Mesendoderm (in vitro differentiated cells): ENCODE measurements at regions not wholly inside any gene's neighbourhood (a gene's known extent, or its start where the extent isn't known, plus 50 kb on each side); places are given as distances from the start of the nearest gene placed in this dataset.

ENCODE experiments used
- DNase-seq: peaks from one replicate; pipeline ENCODE4 v3.0.0; 2013
- H2AK5ac ChIP-seq: 2 replicates; pipeline ENCODE4 v1.6.1; 2013; ENCODE audit warnings: low read length, inconsistent platforms
- H2BK120ac ChIP-seq: 2 replicates; pipeline ENCODE4 v1.6.1; 2013; ENCODE audit warnings: low read depth, mild to moderate bottlenecking, low read length, moderate library complexity, mixed read lengths
- H2BK15ac ChIP-seq: replicated peaks from 2 replicates; pipeline ENCODE4 v1.6.1; 2013; ENCODE audit warnings: low read depth, mild to moderate bottlenecking, moderate library complexity
- H2BK5ac ChIP-seq: 2 replicates; pipeline ENCODE4 v1.6.1; 2013; ENCODE audit warnings: low read length, inconsistent platforms
- H3K18ac ChIP-seq: 2 replicates; pipeline ENCODE4 v1.6.1; 2013; ENCODE audit warnings: mild to moderate bottlenecking, low read length, mixed read lengths
- H3K23ac ChIP-seq: one replicate; pipeline ENCODE4 v1.6.1; 2013; ENCODE audit warnings: low read length
- H3K27ac ChIP-seq: 2 replicates; pipeline ENCODE4 v1.5.1; 2013; ENCODE audit warnings: low read depth, mild to moderate bottlenecking, inconsistent platforms, low read length, moderate library complexity
- H3K27me3 ChIP-seq: 2 replicates; pipeline ENCODE4 v1.6.1; 2013; ENCODE audit warnings: low read length, control low read depth, mild to moderate bottlenecking, inconsistent platforms; ENCODE audit not compliant: insufficient read depth, poor library complexity
- H3K36me3 ChIP-seq: 2 replicates; pipeline ENCODE4 v1.6.1; 2013; ENCODE audit warnings: low read length, inconsistent platforms; ENCODE audit not compliant: control insufficient read depth, insufficient read depth
- H3K4ac ChIP-seq: one replicate; pipeline ENCODE4 v1.6.1; 2013; ENCODE audit warnings: low read depth, mild to moderate bottlenecking, low read length, moderate library complexity
- H3K4me1 ChIP-seq: 2 replicates; pipeline ENCODE4 v1.6.1; 2013; ENCODE audit warnings: low read depth, low read length, inconsistent platforms; ENCODE audit not compliant: control insufficient read depth
- H3K4me2 ChIP-seq: 2 replicates; pipeline ENCODE4 v1.6.1; 2013; ENCODE audit warnings: low read length
- H3K4me3 ChIP-seq: 2 replicates; pipeline ENCODE4 v1.5.1; 2013; ENCODE audit warnings: mild to moderate bottlenecking, low read length
- H3K56ac ChIP-seq: one replicate; pipeline ENCODE4 v1.6.1; 2013; ENCODE audit warnings: low read length
- H3K79me1 ChIP-seq: 2 replicates; pipeline ENCODE4 v1.6.1; 2013; ENCODE audit warnings: low read length, inconsistent platforms
- H3K79me2 ChIP-seq: 2 replicates; pipeline ENCODE4 v1.6.1; 2013; ENCODE audit warnings: mild to moderate bottlenecking, low read length; ENCODE audit not compliant: control insufficient read depth, insufficient read depth
- H3K9ac ChIP-seq: 2 replicates; pipeline ENCODE4 v1.6.1; 2013; ENCODE audit warnings: low read length, inconsistent platforms
- H4K5ac ChIP-seq: one replicate; pipeline ENCODE4 v1.6.1; 2013; ENCODE audit warnings: low read length
- H4K8ac ChIP-seq: one replicate; pipeline ENCODE4 v1.6.1; 2013; ENCODE audit warnings: low read depth, mild to moderate bottlenecking, control low read depth, low read length, moderate library complexity
- whole genome bisulfite sequencing: extraction: QIAGEN DNeasy Blood & Tissue Kit; methylation state at CpG from one replicate; pipeline ENCODE4 v1.1.7; 2013; ENCODE audit warnings: low lambda C conversion rate, missing lambda C conversion rate; ENCODE audit not compliant: insufficient coverage; ENCODE audit errors: extremely low coverage; 5-methylcytosine and 5-hydroxymethylcytosine counted together

- H2BK5ac ChIP-seq: no peak overlapping the region
- no peak overlapping the region for H3K23ac ChIP-seq
- no peaks in the 10 kb centered on the region for H3K4me1 ChIP-seq
- no peaks in the 10 kb centered on the region for H3K79me1 ChIP-seq
- H4K8ac ChIP-seq: no peak overlapping the region
- H3K36me3 ChIP-seq: no peaks in the 10 kb centered on the region
- no peaks in the 10 kb centered on the region for H3K79me2 ChIP-seq
- H3K27me3 ChIP-seq: no peaks in the 10 kb centered on the region
- H3K4me2 ChIP-seq: no peak overlapping the region
- H3K27ac ChIP-seq: no peak overlapping the region
- H2AK5ac ChIP-seq: no peak overlapping the region
- DNase-seq: no peak
- no peak overlapping the region for H3K4ac ChIP-seq
- no peak overlapping the region for H3K4me3 ChIP-seq
- H2BK15ac ChIP-seq: no peak overlapping the region
- H3K9ac ChIP-seq: no peak overlapping the region
- H3K18ac ChIP-seq: no peak overlapping the region
- WGBS: no CpG with 5 or more reads among the region's 2 CpGs
- H2BK120ac ChIP-seq: no peak overlapping the region
- H4K5ac ChIP-seq: no peak overlapping the region
- no peak overlapping the region for H3K56ac ChIP-seq
Observed at GRCh38 chr10:28776519-28776918, 99.2 kb downstream of the BAMBI start.

- no peak overlapping the region for H3K4me2 ChIP-seq
- H3K4me3 ChIP-seq: no peak overlapping the region
- H3K27me3 ChIP-seq: no peaks in the 10 kb centered on the region
- H3K4me1 ChIP-seq: no peaks in the 10 kb centered on the region
- no peak overlapping the region for H3K18ac ChIP-seq
- WGBS: no CpG with 5 or more reads among the region's 2 CpGs
- no peak overlapping the region for H4K8ac ChIP-seq
- no peak overlapping the region for H4K5ac ChIP-seq
- no peak overlapping the region for H3K23ac ChIP-seq
- no peak for DNase-seq
- no peak overlapping the region for H2BK15ac ChIP-seq
- H2AK5ac ChIP-seq: no peak overlapping the region
- no peaks in the 10 kb centered on the region for H3K36me3 ChIP-seq
- H3K4ac ChIP-seq: no peak overlapping the region
- H3K56ac ChIP-seq: no peak overlapping the region
- no peak overlapping the region for H2BK120ac ChIP-seq
- no peak overlapping the region for H2BK5ac ChIP-seq
- H3K79me1 ChIP-seq: no peaks in the 10 kb centered on the region
- no peak overlapping the region for H3K27ac ChIP-seq
- no peak overlapping the region for H3K9ac ChIP-seq
- H3K79me2 ChIP-seq: no peaks in the 10 kb centered on the region
Observed at GRCh38 chr10:28777911-28778310, 100.6 kb downstream of the BAMBI start.

- no peak overlapping the region for H3K23ac ChIP-seq
- no peak overlapping the region for H3K4ac ChIP-seq
- no peak overlapping the region for H3K27ac ChIP-seq
- H2AK5ac ChIP-seq: no peak overlapping the region
- no peak overlapping the region for H3K18ac ChIP-seq
- WGBS: no CpG with 5 or more reads among the region's 2 CpGs
- H3K56ac ChIP-seq: no peak overlapping the region
- no peaks in the 10 kb centered on the region for H3K79me1 ChIP-seq
- no peak overlapping the region for H2BK15ac ChIP-seq
- H2BK120ac ChIP-seq: no peak overlapping the region
- H3K79me2 ChIP-seq: no peaks in the 10 kb centered on the region
- H4K5ac ChIP-seq: no peak overlapping the region
- H3K4me3 ChIP-seq: no peak overlapping the region
- no peaks in the 10 kb centered on the region for H3K36me3 ChIP-seq
- H3K9ac ChIP-seq: no peak overlapping the region
- H3K27me3 ChIP-seq: no peaks in the 10 kb centered on the region
- no peak overlapping the region for H2BK5ac ChIP-seq
- no peak for DNase-seq
- H3K4me1 ChIP-seq: no peaks in the 10 kb centered on the region
- H3K4me2 ChIP-seq: no peak overlapping the region
- H4K8ac ChIP-seq: no peak overlapping the region
Observed at GRCh38 chr10:28778524-28778923, 101.2 kb downstream of the BAMBI start.

GRCh38 chr10:28781296-28781695 is 104.0 kb downstream of the BAMBI start:
- Histone ChIP-seq H4K5ac (no peak overlapping the region), H2AK5ac (no peak overlapping the region), H3K36me3 (no peaks in the 10 kb centered on the region), H3K27me3 (no peaks in the 10 kb centered on the region), H3K56ac (no peak overlapping the region), H3K18ac (no peak overlapping the region), H3K27ac (no peak overlapping the region), H3K4ac (no peak overlapping the region), H3K4me3 (no peak overlapping the region), H3K23ac (no peak overlapping the region), H2BK120ac (no peak overlapping the region), H3K4me1 (peaks cover 8% of the 10 kb centered on the region), H2BK5ac (no peak overlapping the region), H4K8ac (no peak overlapping the region), H2BK15ac (no peak overlapping the region), H3K79me2 (no peaks in the 10 kb centered on the region), H3K79me1 (no peaks in the 10 kb centered on the region), H3K4me2 (no peak overlapping the region), H3K9ac (no peak overlapping the region)
- DNase-seq: no peak
- WGBS: no CpG with 5 or more reads among the region's 5 CpGs

- no peak overlapping the region for H3K4me3 ChIP-seq
- H3K4ac ChIP-seq: no peak overlapping the region
- H2AK5ac ChIP-seq: no peak overlapping the region
- no peak overlapping the region for H3K4me2 ChIP-seq
- no CpG with 5 or more reads among the region's 5 CpGs for WGBS
- H4K5ac ChIP-seq: no peak overlapping the region
- no peak overlapping the region for H3K9ac ChIP-seq
- no peak overlapping the region for H3K18ac ChIP-seq
- H3K36me3 ChIP-seq: no peaks in the 10 kb centered on the region
- no peak overlapping the region for H4K8ac ChIP-seq
- no peak overlapping the region for H3K56ac ChIP-seq
- H3K4me1 ChIP-seq: peaks cover 8% of the 10 kb centered on the region
- H3K27ac ChIP-seq: no peak overlapping the region
- H2BK5ac ChIP-seq: no peak overlapping the region
- DNase-seq: peak; percentile 73
- H2BK120ac ChIP-seq: no peak overlapping the region
- H2BK15ac ChIP-seq: no peak overlapping the region
- no peaks in the 10 kb centered on the region for H3K79me1 ChIP-seq
- no peak overlapping the region for H3K23ac ChIP-seq
- H3K27me3 ChIP-seq: no peaks in the 10 kb centered on the region
- no peaks in the 10 kb centered on the region for H3K79me2 ChIP-seq
Observed at GRCh38 chr10:28783087-28783486, 105.8 kb downstream of the BAMBI start.

GRCh38 chr10:28785018-28785417 is 107.7 kb downstream of the BAMBI start:
- no CpG with 5 or more reads among the region's 5 CpGs for WGBS
- Histone ChIP-seq H3K56ac (no peak overlapping the region), H2BK120ac (no peak overlapping the region), H3K4me1 (peaks cover 8% of the 10 kb centered on the region), H3K36me3 (no peaks in the 10 kb centered on the region), H3K79me2 (no peaks in the 10 kb centered on the region), H2BK15ac (no peak overlapping the region), H3K9ac (no peak overlapping the region), H4K8ac (no peak overlapping the region), H3K27ac (no peak overlapping the region), H3K4me3 (no peak overlapping the region), H4K5ac (no peak overlapping the region), H2BK5ac (no peak overlapping the region), H3K4ac (no peak overlapping the region), H3K27me3 (no peaks in the 10 kb centered on the region), H3K4me2 (no peak overlapping the region), H3K79me1 (no peaks in the 10 kb centered on the region), H2AK5ac (no peak overlapping the region), H3K23ac (no peak overlapping the region), H3K18ac (no peak overlapping the region)
- peak; percentile 92 for DNase-seq
